Duodenal mucosa (tissue), 2 donors: ENCODE measurements at regions not wholly inside any gene's neighbourhood (a gene's known extent, or its start where the extent isn't known, plus 50 kb on each side); places are given as distances from the start of the nearest gene placed in this dataset.

Experiments
- H3K27ac ChIP-seq: one replicate; pipeline ENCODE4 v1.7.0; 2013; ENCODE audit warnings: low read depth, low read length
- H3K27me3 ChIP-seq, 2 donors: one replicate each; pipeline ENCODE4 v1.7.0; 2013; ENCODE audit warnings: low read length in 2 of 2, control low read depth in 1 of 2; ENCODE audit not compliant: insufficient read depth in 2 of 2, control insufficient read depth in 1 of 2
- H3K36me3 ChIP-seq, 2 donors: one replicate each; pipeline ENCODE4 v1.7.0; 2013; ENCODE audit warnings: low read length in 2 of 2, control low read depth in 1 of 2; ENCODE audit not compliant: insufficient read depth in 2 of 2, control insufficient read depth in 1 of 2
- H3K4me1 ChIP-seq, 2 donors: one replicate each; pipeline ENCODE4 v1.7.0; 2013; ENCODE audit warnings: low read length in 2 of 2, control low read depth in 1 of 2; ENCODE audit not compliant: insufficient read depth in 2 of 2, control insufficient read depth in 1 of 2
- H3K4me3 ChIP-seq, 2 donors: one replicate each; pipeline ENCODE4 v1.7.0; 2013; ENCODE audit warnings: low read length in 2 of 2, low read depth in 1 of 2
- H3K9ac ChIP-seq, 2 donors: one replicate each; pipeline ENCODE4 v1.7.0; 2013; ENCODE audit warnings: low read length in 2 of 2, low read depth in 1 of 2
- H3K9me3 ChIP-seq, 2 donors: one replicate each; pipeline ENCODE4 v1.7.0; 2013; ENCODE audit warnings: low read length in 2 of 2, control low read depth in 1 of 2; ENCODE audit not compliant: control insufficient read depth in 1 of 2

GRCh38 chr3:76812649-76813242, 227.2 kb upstream of the ROBO2 start:
- no peaks in the 10 kb centered on the region for H3K9me3 ChIP-seq
- H3K36me3 ChIP-seq, result no peaks in the 10 kb centered on the region
- no peaks in the 10 kb centered on the region for H3K4me1 ChIP-seq
- no peak overlapping the region for H3K4me3 ChIP-seq
- no peak overlapping the region for H3K27ac ChIP-seq
- H3K27me3 ChIP-seq, result no peaks in the 10 kb centered on the region
- no peak overlapping the region for H3K9ac ChIP-seq

- Histone ChIP-seq H3K36me3 (no peaks in the 10 kb centered on the region), H3K27me3 (no peaks in the 10 kb centered on the region), H3K4me1 (no peaks in the 10 kb centered on the region), H3K9ac (no peak overlapping the region), H3K27ac (no peak overlapping the region), H3K9me3 (no peaks in the 10 kb centered on the region), H3K4me3 (no peak overlapping the region)
These were observed 224.3 kb upstream of the ROBO2 start for GRCh38 chr3:76815561-76815960.

GRCh38 chr3:76820481-76820880, 219.4 kb upstream of the ROBO2 start:
- H3K4me1 ChIP-seq, result no peaks in the 10 kb centered on the region
- no peaks in the 10 kb centered on the region for H3K27me3 ChIP-seq
- H3K4me3 ChIP-seq, result no peak overlapping the region
- no peak overlapping the region for H3K9ac ChIP-seq
- no peak overlapping the region for H3K27ac ChIP-seq
- H3K9me3 ChIP-seq, result no peaks in the 10 kb centered on the region
- no peaks in the 10 kb centered on the region for H3K36me3 ChIP-seq

GRCh38 chr3:76824658-76825240, 215.2 kb upstream of the ROBO2 start:
- Histone ChIP-seq H3K9me3 (no peaks in the 10 kb centered on the region), H3K9ac (no peak overlapping the region), H3K27ac (no peak overlapping the region), H3K4me3 (no peak overlapping the region), H3K4me1 (peaks cover 3 to 17% of the 10 kb centered on the region in 2 donors), H3K36me3 (no peaks in the 10 kb centered on the region), H3K27me3 (no peaks in the 10 kb centered on the region)

GRCh38 chr3:76826861-76827260, 213.0 kb upstream of the ROBO2 start:
- Histone ChIP-seq H3K4me3 (no peak overlapping the region), H3K27ac (no peak overlapping the region), H3K4me1 (peaks cover 3 to 17% of the 10 kb centered on the region in 2 donors), H3K36me3 (no peaks in the 10 kb centered on the region), H3K9ac (no peak overlapping the region), H3K9me3 (no peaks in the 10 kb centered on the region), H3K27me3 (no peaks in the 10 kb centered on the region)

GRCh38 chr3:76827701-76828226, 212.1 kb upstream of the ROBO2 start:
- Histone ChIP-seq H3K9me3 (no peaks in the 10 kb centered on the region), H3K27ac (no peak overlapping the region), H3K9ac (no peak overlapping the region), H3K4me3 (peak overlapping the region in 1 of 2 donors; percentile 13), H3K36me3 (no peaks in the 10 kb centered on the region), H3K4me1 (peaks cover 3 to 17% of the 10 kb centered on the region in 2 donors), H3K27me3 (no peaks in the 10 kb centered on the region)

- H3K4me1 ChIP-seq, result no peaks in the 10 kb centered on the region
- no peak overlapping the region for H3K27ac ChIP-seq
- no peak overlapping the region for H3K4me3 ChIP-seq
- peaks cover 0 to 9% of the 10 kb centered on the region in 2 donors for H3K9me3 ChIP-seq
- no peaks in the 10 kb centered on the region for H3K27me3 ChIP-seq
- H3K36me3 ChIP-seq, result no peaks in the 10 kb centered on the region
- no peak overlapping the region for H3K9ac ChIP-seq
These were observed 205.2 kb upstream of the ROBO2 start for GRCh38 chr3:76834657-76835056.

- Histone ChIP-seq H3K36me3 (no peaks in the 10 kb centered on the region), H3K4me1 (no peaks in the 10 kb centered on the region), H3K4me3 (no peak overlapping the region), H3K27me3 (no peaks in the 10 kb centered on the region), H3K27ac (no peak overlapping the region), H3K9ac (no peak overlapping the region), H3K9me3 (peaks cover 0 to 9% of the 10 kb centered on the region in 2 donors)
These were observed 198.2 kb upstream of the ROBO2 start for GRCh38 chr3:76841747-76842146.

GRCh38 chr3:76842216-76842615, 197.7 kb upstream of the ROBO2 start:
- H3K27me3 ChIP-seq, result no peaks in the 10 kb centered on the region
- H3K9ac ChIP-seq, result no peak overlapping the region
- H3K27ac ChIP-seq, result no peak overlapping the region
- H3K4me3 ChIP-seq, result no peak overlapping the region
- no peaks in the 10 kb centered on the region for H3K4me1 ChIP-seq
- H3K9me3 ChIP-seq, result peaks cover 0 to 9% of the 10 kb centered on the region in 2 donors
- no peaks in the 10 kb centered on the region for H3K36me3 ChIP-seq

- no peak overlapping the region for H3K4me3 ChIP-seq
- no peaks in the 10 kb centered on the region for H3K36me3 ChIP-seq
- no peak overlapping the region for H3K27ac ChIP-seq
- H3K4me1 ChIP-seq, result no peaks in the 10 kb centered on the region
- no peak overlapping the region for H3K9ac ChIP-seq
- no peaks in the 10 kb centered on the region for H3K9me3 ChIP-seq
- H3K27me3 ChIP-seq, result no peaks in the 10 kb centered on the region
These were observed 184.4 kb upstream of the ROBO2 start for GRCh38 chr3:76855451-76855850.
